Left ventricle myocardium superior (tissue), 1 donor: ENCODE measurements at regions not wholly inside any gene's neighbourhood (a gene's known extent, or its start where the extent isn't known, plus 50 kb on each side); places are given as distances from the start of the nearest gene placed in this dataset.

Experiments used
- ATAC-seq: fragments of 200-7000 bp; cut with Tn5 transposase; one replicate; pipeline ENCODE4 v1.9.1; 2020; ENCODE audit warnings: mild to moderate bottlenecking, moderate library complexity
- DNase-seq: peaks from one replicate; pipeline ENCODE4 v3.0.0-alpha.2; 2020
- intact Hi-C: fragments of 100-400 bp; cut with micrococcal nuclease; formaldehyde crosslinking; loops from one replicate; pipeline ENCODE4 v1.11.0; 2022
- donor health status: DM: no; HTN: yes; CAD: no; lungs with severe emphysema.

DNA sequence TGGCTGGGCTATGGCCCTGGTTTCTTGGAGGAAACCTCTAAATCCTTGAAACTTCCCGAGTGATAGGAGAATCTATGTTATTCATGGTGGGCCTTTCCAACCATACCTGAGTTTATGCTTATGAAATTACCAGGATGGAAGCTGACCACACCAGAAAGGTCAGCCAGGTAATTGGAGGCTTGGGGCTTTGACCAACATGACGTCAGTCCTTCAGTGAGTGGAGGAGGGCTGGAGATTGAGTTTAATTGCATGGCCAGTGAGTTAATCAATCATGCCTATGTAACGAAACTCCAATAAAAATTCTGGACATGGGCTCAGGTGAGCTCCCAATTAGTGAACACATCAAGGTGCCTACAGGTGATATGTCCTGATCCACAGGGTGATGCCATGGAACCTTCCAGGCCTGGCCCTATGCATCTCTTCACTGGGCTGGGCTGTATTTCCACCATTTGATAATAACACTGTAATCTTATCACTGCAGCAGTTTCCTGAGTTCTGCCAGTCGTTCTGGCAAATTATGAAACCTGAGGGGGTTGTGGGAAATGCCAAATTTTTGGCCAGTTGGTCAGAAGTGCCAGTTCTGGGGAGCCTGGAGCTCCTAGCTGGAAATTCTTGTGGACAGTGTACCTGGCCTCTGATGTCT lies 106.5 kb downstream of the CDH26 start:
- DNase-seq (no peak), ATAC-seq (no peak)
- intact Hi-C loops: no loop called here

GRCh38 chr20:60065741-60066437 lies 107.7 kb downstream of the CDH26 start:
- intact Hi-C loops: no loop called here
- DNase-seq: no peak
- peak; percentile 63 for ATAC-seq

- DNase-seq: peak; percentile 62
- intact Hi-C loops: no loop called here
- ATAC-seq: peak; percentile 81
Observed at GRCh38 chr20:60066438-60066823, 108.2 kb downstream of the CDH26 start.

- intact Hi-C loops: no loop called here
- no peak for ATAC-seq
- DNase-seq: no peak
Observed at GRCh38 chr20:60068509-60068908, 110.3 kb downstream of the CDH26 start.

DNA sequence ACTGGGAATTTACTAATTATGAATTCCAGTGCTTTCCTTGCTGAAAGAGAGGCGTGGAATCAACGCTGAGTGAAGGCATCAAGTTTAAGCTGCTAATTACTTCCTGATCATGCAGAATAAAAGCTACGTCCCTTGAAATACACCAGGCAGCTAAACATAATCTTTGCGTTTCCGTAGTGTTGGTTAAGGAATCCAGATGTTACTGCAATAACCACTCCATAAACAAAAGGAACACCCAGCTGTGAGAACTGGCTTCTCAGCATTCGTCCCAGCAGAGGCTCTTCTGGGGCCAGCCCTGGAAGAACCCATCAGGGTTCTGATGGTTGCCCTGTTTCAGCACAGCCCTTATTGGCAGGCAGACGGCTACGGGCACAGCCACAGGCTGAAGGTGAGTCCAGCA lies 111.4 kb downstream of the CDH26 start:
- intact Hi-C loops: no loop called here
- no peak for DNase-seq
- no peak for ATAC-seq

- ATAC-seq (no peak), DNase-seq (no peak)
- intact Hi-C loops: no loop called here
Observed at GRCh38 chr20:60070791-60071190, 112.6 kb downstream of the CDH26 start.

GRCh38 chr20:60071965-60072364 lies 113.7 kb downstream of the CDH26 start:
- ATAC-seq (no peak), DNase-seq (no peak)
- intact Hi-C loops: no loop called here

- DNase-seq: no peak
- intact Hi-C loops: no loop called here
- ATAC-seq: no peak
Observed at GRCh38 chr20:60073086-60073485, 114.9 kb downstream of the CDH26 start.

GRCh38 chr20:60073504-60073903 lies 115.3 kb downstream of the CDH26 start:
- intact Hi-C loops: no loop called here
- no peak for ATAC-seq

GRCh38 chr20:60074276-60074675 lies 116.1 kb downstream of the CDH26 start:
- intact Hi-C loops: no loop called here
- no peak for DNase-seq
- ATAC-seq: no peak

More at GRCh38 chr20:60073504-60073903, 115.3 kb downstream of the CDH26 start:
- no peak for DNase-seq

DNA sequence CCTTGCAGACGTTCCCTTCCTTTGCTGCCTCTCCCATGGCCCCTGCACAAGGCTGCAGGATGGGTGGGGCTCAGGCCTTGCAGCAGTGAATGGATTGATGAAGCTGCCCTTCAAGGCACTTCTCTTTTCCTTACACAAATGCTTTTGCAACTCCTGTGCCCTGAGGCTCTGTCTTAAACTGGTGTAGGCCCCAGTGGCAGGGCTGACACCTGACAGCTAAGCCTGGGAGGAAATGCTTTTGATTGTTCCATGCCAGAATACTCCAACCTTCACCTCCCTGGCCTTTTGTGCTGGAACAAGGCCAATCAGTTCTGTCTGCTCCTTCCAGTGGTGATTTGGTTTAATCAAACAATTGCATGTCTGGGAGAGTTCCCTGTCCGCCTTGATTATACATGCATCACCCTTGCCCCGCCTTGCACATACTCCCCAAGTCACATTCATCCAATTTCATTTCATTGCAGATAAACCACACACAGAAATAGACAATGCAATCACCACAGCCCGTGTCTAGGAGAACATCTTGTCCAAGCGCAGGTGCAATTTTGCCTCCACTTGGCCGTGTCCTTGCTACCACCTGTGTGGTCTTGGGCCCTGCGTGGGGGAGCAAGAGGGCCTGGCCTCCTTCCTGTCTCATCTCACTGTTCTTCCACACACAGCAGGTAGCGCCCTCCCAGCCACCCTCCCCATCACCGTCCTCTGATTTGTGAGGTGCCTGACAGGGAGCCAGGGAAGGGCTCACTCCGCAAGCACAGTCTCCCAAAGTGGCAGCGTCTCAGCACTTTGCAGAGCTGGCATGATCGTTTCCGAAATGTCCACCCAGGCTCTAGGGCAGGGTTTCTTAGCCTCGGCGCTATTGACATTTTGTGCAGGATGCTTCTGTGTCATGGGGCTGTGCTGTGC lies 120.4 kb downstream of the CDH26 start:
- peak; percentile 63 for ATAC-seq
- DNase-seq: no peak
- intact Hi-C loops: no loop called here

DNA sequence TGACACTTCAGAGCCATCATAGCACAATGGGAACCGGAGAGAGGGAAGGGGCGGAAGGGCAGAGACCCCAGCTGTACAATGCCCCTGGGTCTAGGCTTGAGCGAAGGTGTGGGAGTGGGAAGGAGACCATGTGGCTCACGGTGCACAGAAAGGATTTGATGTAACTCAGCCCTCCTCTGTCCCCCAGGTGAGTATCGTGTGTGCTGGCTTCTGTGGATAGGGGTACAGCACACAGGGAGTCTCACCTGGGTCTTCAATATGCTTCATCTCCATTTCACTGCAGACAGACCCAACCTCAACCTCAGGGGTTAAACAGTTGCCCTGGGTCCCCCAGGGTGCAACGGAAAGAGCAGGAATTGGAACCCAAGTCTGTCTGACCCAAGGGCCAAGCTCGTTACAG lies 122.2 kb downstream of the CDH26 start:
- no peak for ATAC-seq
- DNase-seq: no peak

DNA sequence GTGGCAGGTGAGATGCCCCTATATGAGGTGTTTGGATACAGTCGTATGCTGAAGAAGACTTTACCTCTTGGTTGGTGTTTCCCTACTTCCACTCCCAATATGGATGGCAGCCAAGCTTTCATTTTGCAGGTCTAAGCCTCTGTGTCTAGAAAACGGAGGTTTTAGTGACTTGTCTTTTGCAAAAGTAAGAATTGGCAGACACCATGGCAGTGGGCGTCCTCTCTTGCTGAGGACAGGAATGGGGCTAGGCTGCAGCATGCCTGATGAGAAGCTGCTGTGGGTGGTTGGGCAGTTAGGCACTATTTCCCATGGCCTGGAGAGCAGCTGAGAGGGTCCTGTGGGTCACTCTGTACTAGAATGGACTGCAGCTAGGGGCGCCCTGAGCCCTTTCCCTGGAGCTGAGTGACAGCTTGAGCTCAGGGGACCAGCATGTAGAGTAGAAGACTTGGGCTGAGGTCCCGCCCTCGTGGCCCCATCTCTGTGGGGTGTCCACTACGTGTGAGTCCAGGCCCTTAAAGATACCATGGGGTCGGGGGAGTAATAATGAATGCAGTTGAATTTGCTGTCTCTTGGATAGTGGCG lies 127.4 kb downstream of the CDH26 start:
- DNase-seq (no peak), ATAC-seq (no peak)
- intact Hi-C loops: no loop called here

More for the DNA sequence above, 122.2 kb downstream of the CDH26 start:
- intact Hi-C loops: no loop called here

DNA sequence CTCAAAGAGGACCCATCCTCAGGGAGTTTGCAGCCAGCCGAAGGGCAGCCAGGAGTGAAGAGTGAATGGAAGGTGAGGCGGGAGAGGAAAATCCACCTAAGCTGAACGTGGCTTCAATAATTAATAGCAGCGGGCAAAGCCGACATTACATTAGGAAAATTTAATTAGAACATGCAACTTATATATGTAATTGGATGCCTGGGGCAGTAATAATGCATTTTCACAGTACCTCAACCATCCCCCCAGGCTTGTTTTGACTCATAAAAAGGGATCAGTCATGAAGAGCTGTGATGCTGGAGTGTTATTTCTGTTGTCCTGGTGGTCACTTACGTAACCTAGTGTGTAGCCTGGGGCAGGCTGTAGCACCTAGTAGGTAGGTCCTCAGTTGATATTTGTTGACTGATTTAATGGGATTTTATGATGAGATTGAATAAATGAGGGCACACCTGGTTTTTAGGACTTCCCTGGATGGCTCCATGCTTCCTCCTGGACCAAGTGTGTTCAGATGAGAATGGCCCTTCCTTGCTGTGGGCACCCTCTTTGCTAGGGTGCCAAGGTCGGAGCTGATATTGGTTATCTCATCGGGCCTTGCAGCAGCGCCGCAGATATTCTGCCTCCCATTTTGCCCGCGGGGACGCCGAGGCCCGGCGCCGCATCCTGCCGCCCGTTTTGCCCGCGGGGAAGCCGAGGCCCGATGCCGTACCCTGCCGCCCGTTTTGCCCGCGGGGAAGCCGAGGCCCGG lies 128.8 kb downstream of the CDH26 start:
- ATAC-seq (no peak), DNase-seq (no peak)
- intact Hi-C loops: no loop called here

DNA sequence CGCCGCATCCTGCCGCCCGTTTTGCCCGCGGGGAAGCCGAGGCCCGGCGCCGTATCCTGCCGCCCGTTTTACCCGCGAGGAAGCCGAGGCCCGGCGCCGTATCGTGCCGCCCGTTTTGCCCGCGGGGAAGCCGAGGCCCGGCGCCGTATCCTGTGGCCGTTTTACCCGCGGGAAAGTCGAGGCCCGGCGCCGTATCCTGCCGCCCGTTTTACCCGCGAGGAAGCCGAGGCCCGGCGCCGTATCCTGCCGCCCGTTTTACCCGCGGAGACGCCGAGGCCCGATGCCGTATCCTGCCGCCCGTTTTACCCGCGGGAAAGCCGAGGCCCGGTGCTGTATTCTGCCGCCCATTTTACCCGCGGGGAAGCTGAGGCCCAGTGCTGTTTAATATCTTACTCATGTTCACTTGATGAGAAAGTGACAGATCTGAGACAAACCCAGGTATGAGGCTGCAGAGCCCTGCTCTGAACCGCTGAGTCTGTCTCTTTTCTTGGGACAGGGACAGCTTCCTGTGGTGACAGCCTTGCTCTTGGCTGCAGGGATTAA lies 129.4 kb downstream of the CDH26 start:
- ATAC-seq: no peak
- DNase-seq: peak; percentile 37

DNA sequence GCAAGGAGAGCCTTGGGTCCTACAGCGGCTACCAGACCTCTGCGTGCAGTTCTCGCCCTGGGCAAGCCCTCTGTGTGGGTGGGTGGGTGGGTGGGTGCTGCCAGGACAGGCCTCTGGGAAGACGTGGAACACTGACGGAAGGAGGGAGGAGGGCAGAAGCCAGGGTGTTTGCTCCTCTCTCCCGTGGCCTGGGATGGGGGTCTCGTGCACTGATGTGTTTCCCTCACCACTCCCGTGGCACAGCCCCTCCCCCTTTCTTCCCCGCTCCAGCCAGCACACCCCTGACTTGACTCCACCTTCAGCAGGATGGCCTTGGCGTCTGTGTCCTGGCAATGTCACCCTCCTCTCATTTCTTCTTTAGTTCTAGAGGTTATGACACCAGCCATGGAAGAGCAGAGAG lies 130.0 kb downstream of the CDH26 start:
- ATAC-seq: no peak
- no peak for DNase-seq
- intact Hi-C loops: no loop called here

More for the DNA sequence above, 129.4 kb downstream of the CDH26 start:
- intact Hi-C loops: no loop called here

DNA sequence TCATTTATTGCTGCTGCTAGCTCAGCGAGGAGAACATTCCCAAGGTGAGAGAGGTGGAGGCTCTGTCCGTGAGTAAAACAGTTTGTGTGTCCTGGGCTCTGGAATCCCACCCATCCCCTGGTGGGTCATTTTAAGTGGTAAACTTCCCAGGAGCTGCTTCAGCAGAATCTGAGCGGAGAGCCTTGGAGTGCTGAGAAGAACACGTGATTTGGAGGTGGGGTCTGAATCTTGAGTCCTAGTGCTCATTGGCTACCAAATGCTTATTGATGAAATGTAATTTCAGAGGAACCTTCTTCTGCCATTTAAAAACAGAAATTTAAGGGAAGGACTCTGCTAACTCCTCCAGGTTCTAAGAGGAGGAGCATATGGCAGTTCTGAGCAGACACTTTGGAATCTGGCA lies 132.4 kb downstream of the CDH26 start:
- ATAC-seq (no peak), DNase-seq (no peak)
- intact Hi-C loops: no loop called here

DNA sequence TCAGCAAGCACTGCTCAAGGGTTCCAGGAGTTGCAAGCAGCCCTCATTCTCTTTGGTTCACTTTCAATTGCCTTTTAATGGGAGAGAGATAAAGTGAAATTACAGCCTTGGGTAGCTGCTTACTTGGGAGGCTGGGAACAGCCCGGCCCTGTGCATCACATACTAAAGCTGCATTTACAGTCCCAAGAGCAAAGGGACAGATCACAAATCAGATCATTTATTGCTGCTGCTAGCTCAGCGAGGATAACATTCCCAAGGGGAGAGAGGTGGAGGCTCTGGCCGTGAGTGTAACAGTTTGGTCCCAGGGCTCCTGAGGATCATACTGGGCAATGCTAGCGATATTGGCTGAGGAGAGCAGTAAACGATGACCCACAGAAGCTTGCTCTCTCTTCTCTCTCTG lies 133.1 kb downstream of the CDH26 start:
- intact Hi-C loops: no loop called here
- ATAC-seq (no peak), DNase-seq (no peak)

- ATAC-seq (no peak), DNase-seq (no peak)
- intact Hi-C loops: no loop called here
Observed at GRCh38 chr20:60091861-60092260, 133.6 kb downstream of the CDH26 start.
